Stimulated activated CD4-positive, alpha-beta T cell treated with anti-CD3 and anti-CD28 coated beads, Interleukin-2, amount 100 ng/mL, for 48 hours (primary cell): ENCODE measurements at regions not wholly inside any gene's neighbourhood (a gene's known extent, or its start where the extent isn't known, plus 50 kb on each side); places are given as distances from the start of the nearest gene placed in this dataset.
"Not testable (repeated sequence)": the region's sequence is repeated elsewhere in the genome, so short reads cannot be mapped to it uniquely, and the experiment has no call there.

Experiments
- DNase-seq, 2 donors: peaks; one replicate each; pipeline ENCODE4 v3.0.0-alpha.2; 2020

DNA sequence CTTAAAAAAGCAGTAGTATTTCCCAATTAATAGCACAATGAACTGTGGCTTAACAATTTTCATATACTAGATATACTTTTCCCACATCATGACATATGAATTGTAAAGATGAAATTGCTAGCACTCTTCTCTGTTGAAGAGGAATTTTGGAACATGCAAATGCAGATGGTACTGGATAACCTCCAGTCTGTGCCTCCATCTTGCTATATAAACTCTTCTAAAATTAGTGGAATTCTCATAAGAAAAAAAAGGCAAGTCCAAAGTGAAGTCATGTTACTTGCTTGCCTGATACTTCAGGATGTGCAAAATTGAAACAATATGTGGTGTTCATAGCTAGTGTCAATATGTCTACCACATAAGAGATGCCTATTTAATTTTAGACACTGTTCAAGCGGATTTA, 570.2 kb upstream of the POM121L12 start:
- DNase-seq = no peak

DNA sequence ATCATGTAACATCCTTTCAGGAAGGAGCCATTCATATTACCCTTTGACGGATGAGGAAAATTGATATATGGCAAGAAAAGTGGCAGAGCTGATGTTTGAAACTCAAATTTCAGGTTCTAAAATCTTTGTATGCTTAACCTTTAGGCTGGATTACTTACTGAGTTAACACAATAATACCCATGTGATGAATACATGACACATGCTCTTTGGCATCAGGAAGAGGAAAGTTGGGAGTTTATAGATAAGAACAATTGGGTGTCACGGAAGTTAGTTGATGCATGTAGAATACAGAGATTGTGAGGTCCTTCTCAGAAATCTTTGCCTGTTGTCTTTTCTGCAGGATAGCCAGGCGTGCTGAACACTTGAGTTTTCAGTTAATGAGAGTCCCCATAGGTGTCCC, 572.1 kb upstream of the POM121L12 start:
- no peak for DNase-seq

- no peak for DNase-seq
Measured at GRCh38 chr7:52462474-52462873, 573.0 kb upstream of the POM121L12 start.

DNA sequence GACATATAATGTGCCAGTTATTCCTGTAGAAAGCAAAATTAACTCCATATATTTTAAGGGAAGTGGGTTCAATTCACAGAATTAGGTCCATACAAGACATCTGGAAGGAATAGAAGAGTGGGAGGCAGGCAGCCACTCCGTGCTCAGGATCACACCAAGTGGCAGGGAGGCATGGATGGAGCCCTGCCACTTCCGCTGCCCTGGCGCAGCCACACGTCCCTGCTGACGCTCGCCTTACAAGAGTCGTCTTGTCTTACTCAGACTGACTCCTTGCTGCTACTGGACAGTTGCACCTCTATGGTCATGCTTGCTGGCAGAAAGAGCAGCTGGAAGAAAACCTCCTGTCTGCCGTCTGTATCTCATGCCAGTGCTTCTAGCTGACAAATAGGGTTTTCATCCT, 579.9 kb upstream of the POM121L12 start:
- DNase-seq = no peak

DNA sequence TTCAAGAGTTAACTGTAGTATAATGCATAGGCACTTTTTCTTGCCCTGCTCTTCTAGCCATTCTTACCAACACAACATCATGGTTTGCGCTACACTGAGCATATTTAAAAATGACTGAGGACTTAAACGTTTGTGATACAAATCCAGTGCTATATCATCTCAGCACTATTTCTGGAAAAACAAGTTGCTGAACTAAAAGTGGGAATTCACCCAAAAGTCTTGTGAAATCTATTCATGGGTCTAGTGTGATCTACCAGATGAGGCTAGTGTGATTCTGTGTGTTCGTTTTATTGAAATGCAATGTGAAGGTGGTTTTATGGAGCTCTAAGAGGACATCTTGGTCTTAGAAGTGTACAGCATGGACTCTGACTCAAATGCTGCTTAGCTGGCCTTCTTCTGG, 584.6 kb upstream of the POM121L12 start:
- DNase-seq = no peak

DNA sequence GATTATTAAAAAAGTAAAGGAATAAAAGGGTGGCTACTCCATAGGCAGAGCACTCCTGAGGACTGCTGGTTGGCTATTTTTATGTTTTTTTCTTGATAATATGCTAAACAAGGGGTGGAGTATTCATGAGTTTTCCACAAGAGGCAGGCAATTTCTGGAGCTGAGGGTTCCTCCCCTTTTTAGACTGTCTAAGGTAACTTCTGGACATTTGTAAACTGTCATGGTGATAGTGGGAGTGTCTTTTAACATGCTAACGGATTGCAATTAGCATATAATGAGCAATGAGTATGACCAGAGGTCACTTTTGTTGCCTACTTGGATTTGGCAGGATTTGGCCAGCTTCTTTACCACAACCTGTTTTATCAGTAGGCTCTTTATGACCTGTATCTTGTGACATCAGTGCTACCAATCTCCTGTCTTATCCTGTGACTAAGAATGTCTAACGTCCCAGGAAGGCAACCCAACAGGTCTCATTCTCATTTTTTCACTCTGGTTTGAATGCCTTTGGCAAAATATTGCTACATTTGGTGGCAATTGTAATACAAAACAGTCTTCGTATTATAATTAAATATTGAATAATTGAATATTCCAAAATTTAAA, 587.8 kb upstream of the POM121L12 start:
- DNase-seq = no peak

DNA sequence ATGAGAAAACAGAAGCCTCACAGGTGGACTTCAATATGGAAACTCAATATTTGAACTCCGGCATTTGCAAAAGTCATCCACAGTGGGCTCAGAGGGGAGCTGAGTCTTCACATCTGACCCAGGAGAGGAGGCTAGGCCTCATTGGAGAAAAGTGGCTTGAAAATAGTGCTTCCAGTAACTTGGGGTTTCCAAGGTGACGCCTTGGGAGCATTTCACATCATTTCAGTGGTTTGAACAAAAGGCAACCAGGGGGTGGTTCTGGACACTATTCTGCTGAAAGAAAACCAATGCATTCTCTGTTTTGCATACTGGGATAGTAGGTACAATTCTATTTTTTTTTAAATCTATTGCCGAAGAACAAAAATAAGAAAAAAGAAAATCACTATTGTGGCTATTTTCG, 599.2 kb upstream of the POM121L12 start:
- no peak for DNase-seq

GRCh38 chr7:52431082-52431815, 604.2 kb upstream of the POM121L12 start:
- DNase-seq = no peak

GRCh38 chr7:52423251-52423650, 612.2 kb upstream of the POM121L12 start:
- no peak for DNase-seq

DNA sequence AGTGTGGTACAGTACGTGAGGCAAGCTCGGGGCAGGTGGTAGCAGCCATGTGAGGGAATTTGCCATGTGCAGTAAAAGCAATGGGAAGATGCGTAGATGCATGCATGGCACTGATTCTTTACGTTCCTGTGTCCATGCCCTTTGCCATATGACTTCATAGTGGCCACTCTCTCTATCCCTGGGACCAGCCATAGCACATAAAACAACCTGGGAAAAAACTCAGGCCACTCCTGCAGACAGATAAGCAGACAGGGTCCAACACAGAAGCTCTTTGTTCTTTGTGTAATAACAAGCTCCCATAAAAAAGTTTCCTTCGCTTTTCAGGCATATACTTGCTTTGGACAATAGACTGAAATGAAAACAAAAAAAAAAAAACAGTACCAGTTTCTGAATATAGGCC, 622.4 kb upstream of the POM121L12 start:
- no peak for DNase-seq

DNA sequence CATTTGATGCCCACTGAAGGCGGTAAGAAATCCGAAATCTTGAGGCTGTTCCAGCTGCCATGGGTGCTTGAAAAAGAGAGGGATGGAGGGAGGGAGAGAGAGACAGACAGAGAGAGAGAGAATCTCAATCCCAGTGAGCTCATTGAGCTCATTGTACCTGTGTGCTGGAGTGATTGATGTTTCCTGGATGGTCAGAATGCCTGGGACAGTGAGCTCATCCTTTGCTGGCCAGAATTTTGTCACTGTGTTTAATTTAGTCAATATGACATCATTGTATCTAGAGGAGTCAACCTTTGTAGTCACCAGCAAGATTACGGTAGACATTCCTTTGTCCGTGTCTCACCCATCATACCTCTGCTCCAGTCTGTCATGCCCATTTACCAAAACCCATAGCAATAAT, 625.4 kb upstream of the POM121L12 start:
- DNase-seq = no peak

GRCh38 chr7:52406808-52407207, 628.6 kb upstream of the POM121L12 start:
- no peak for DNase-seq

DNA sequence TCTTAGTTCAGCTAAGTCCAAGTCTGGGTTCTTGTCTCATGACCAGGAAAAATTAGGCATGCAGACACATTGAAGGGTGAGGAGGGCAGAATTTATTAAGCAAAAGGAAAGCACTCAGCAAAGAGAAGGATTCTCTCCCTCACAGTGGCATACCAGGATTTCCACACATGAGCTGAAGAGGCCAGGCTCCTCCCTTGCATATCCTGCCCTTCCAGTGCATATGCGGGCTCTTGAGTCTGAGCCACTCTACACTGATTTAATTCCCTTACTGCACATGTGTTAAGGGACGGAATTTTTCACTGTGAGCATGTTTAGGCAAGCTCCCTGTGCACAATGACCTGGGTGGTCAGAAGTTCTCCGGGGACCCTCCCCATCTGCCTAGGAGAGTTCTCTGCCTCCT, 652.7 kb upstream of the POM121L12 start:
- DNase-seq = no peak

- DNase-seq = no peak
Measured at GRCh38 chr7:52369922-52370321, 665.5 kb upstream of the POM121L12 start.

- no peak for DNase-seq
Measured at GRCh38 chr7:52365349-52365748, 670.1 kb upstream of the POM121L12 start.

GRCh38 chr7:52362521-52362920, 672.9 kb upstream of the POM121L12 start:
- no peak for DNase-seq

GRCh38 chr7:52360541-52360940, 674.9 kb upstream of the POM121L12 start:
- no peak for DNase-seq

- DNase-seq = no peak
Measured at GRCh38 chr7:52355053-52355452, 680.4 kb upstream of the POM121L12 start.

DNA sequence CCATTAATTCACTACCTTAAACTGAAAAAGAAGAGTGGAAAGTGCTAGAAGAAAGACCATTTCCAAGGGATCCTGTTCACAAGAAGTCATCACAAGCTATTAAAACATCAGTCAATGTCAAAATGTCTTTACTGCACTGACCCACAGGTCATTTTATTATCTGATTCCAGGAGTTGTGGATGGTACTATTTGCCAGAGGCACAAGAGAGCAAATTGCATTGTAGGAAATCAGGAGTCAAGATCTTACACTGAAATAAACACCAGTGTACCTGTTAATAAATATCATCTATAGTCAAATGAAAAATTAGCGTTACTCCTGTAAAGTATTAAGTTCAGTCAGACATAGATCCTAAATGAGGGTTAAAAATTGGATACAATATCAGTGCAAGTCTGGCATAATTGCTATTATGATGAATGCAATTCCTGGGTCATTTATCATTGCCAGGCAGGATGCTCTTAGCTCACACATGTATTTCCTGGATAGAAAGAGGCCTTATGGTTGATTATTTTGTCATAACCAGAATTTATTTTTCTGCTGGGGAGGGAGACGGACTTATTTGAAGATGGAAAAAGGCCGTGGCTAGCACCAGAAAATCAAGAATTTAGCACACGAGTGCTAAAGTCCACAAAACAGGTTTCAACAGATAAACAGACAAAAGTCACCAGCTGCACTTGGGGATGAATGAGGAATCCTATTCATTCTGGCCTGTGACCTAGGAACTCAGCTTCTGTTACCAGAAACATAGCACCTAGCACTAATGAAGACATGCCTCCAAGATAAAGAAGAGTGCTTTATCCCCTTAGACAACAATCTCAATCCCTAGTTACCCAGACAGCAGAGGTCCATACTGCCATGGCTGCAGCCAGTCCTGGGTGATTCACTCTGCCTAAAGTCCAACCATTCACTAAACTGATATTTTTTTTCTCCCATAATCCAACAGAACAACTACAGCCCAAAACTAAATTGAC, 683.1 kb upstream of the POM121L12 start:
- DNase-seq = no peak

DNA sequence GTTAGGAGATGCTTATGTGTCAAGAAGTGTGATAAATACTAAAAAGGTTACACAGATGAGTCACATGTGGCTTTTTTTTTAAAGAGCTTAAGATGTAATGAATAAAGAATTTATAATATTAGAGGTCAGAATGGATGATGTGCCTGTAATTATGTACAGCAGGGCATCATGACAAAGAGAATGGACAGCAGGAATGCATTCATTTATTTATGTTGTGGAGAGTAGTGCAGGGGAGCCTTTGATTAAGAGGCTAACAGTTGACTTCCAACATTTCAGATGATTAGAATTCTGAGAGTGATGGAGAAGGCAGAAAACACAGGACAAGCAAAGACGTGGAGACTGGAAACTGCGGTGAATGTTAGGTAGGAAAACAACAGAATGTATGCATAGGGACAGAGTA, 691.4 kb upstream of the POM121L12 start:
- no peak for DNase-seq

- DNase-seq = no peak
Measured at GRCh38 chr7:52340067-52340466, 695.4 kb upstream of the POM121L12 start.

DNA sequence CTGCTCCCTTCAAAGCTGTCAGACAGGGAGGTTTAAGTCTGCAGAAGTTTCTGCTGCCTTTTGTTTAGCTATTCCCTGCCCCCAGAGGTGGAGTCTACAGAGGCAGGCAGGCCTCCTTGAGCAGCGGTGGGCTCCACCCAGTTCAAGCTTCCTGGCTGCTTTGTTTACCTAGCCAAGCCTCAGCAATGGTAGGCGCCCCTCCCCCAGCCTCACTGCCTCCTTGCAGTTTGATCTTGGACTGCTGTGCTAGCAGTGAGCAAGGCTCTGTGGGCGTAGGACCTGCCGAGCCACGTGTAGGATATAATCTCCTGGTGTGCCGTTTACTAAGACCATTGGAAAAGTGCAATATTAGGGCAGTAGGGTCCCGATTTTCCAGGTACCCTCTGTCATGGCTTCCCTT, 707.1 kb upstream of the POM121L12 start:
- DNase-seq = not testable (repeated sequence)

GRCh38 chr7:52325237-52325636, 710.2 kb upstream of the POM121L12 start:
- no peak for DNase-seq
